Thyroid gland (tissue), 4 donors: ENCODE measurements at regions not wholly inside any gene's neighbourhood (a gene's known extent, or its start where the extent isn't known, plus 50 kb on each side); places are given as distances from the start of the nearest gene placed in this dataset.

ENCODE experiments used
- CTCF ChIP-seq, 6 experiments: fragments of 200-600 bp in 3 of 6; fragments of 450-650 bp in 3 of 6; sonication (generic) in 3 of 6; IDR thresholded peaks; one replicate each; pipeline ENCODE4 v1.5.1; 2016 to 2019; ENCODE audit warnings: antibody characterized with exemption in 6 of 6, mild to moderate bottlenecking in 2 of 6, inconsistent platforms in 1 of 6, moderate library complexity in 1 of 6
- POLR2A ChIP-seq, 2 donors: fragments of 450-650 bp; IDR thresholded peaks; one replicate each; pipeline ENCODE4 v1.6.1; 2017; ENCODE audit warnings: antibody characterized with exemption in 2 of 2, mild to moderate bottlenecking in 2 of 2, moderate library complexity in 1 of 2

- TF ChIP-seq CTCF (IDR thresholded peaks at IDR 0.05) (no peak), POLR2A (IDR thresholded peaks at IDR 0.05) (no peak)
These were observed 488.3 kb upstream of the ATXN7L3B start for GRCh38 chr12:74049348-74049747.
